HEK293 (cell line): ENCODE measurements at regions not wholly inside any gene's neighbourhood (a gene's known extent, or its start where the extent isn't known, plus 50 kb on each side); places are given as distances from the start of the nearest gene placed in this dataset.

Experiments used
- CTCF ChIP-seq: fragments of 450-650 bp; formaldehyde crosslinking; IDR thresholded peaks from 2 replicates; pipeline ENCODE4 v1.5.1; 2016; ENCODE audit warnings: missing biosample characterization, missing genetic modification characterization
- PBX3 ChIP-seq: sonication (generic); formaldehyde crosslinking; IDR thresholded peaks from 2 replicates; pipeline ENCODE4 v1.8.1; 2022; ENCODE audit warnings: mild to moderate bottlenecking, moderate library complexity, missing genetic modification reagents
- ZBTB7A ChIP-seq: fragments of 450-650 bp; formaldehyde crosslinking; IDR thresholded peaks from 2 replicates; pipeline ENCODE4 v1.5.1; 2016; ENCODE audit warnings: low read depth, missing biosample characterization, missing genetic modification characterization
- ZNF248 ChIP-seq: fragments of 450-650 bp; formaldehyde crosslinking; IDR thresholded peaks from 2 replicates; pipeline ENCODE4 v1.5.1; 2017; ENCODE audit warnings: missing biosample characterization, missing genetic modification characterization
- ZNF366 ChIP-seq: fragments of 450-650 bp; formaldehyde crosslinking; conservative IDR thresholded peaks from 2 replicates; pipeline ENCODE4 v1.5.1; 2016; ENCODE audit warnings: missing biosample characterization, missing genetic modification characterization
- ZNF473 ChIP-seq: fragments of 450-650 bp; formaldehyde crosslinking; IDR thresholded peaks from 2 replicates; pipeline ENCODE4 v1.5.1; 2017; ENCODE audit warnings: missing biosample characterization, missing genetic modification characterization
- ZNF624 ChIP-seq: fragments of 450-650 bp; formaldehyde crosslinking; IDR thresholded peaks from 2 replicates; pipeline ENCODE4 v1.5.1; 2017; ENCODE audit warnings: missing biosample characterization, missing genetic modification characterization
- ZNF701 ChIP-seq: fragments of 450-650 bp; formaldehyde crosslinking; IDR thresholded peaks from 2 replicates; pipeline ENCODE4 v1.5.1; 2016; ENCODE audit warnings: missing biosample characterization, missing genetic modification characterization
- ZSCAN30 ChIP-seq: fragments of 450-650 bp; IDR thresholded peaks from 2 replicates; pipeline ENCODE4 v1.5.1; 2018; ENCODE audit warnings: missing biosample characterization, mild to moderate bottlenecking, missing genetic modification characterization, moderate library complexity
- TF ChIP-seq, protein P1 (sequence below): fragments of 450-650 bp; formaldehyde crosslinking; IDR thresholded peaks from 2 replicates; pipeline ENCODE4 v1.5.1; 2016; ENCODE audit warnings: missing biosample characterization, missing genetic modification characterization

- TF ChIP-seq CTCF (tag by site-specific recombination): no peak
- TF ChIP-seq PBX3 (CRISPR knock-in tag): no peak
- TF ChIP-seq ZSCAN30: no peak
- no peak for TF ChIP-seq ZBTB7A (tag by site-specific recombination)
- no peak for TF ChIP-seq ZNF624 (tag by site-specific recombination)
- TF ChIP-seq ZNF366 (tag by site-specific recombination): no peak
- TF ChIP-seq, protein P1, sequence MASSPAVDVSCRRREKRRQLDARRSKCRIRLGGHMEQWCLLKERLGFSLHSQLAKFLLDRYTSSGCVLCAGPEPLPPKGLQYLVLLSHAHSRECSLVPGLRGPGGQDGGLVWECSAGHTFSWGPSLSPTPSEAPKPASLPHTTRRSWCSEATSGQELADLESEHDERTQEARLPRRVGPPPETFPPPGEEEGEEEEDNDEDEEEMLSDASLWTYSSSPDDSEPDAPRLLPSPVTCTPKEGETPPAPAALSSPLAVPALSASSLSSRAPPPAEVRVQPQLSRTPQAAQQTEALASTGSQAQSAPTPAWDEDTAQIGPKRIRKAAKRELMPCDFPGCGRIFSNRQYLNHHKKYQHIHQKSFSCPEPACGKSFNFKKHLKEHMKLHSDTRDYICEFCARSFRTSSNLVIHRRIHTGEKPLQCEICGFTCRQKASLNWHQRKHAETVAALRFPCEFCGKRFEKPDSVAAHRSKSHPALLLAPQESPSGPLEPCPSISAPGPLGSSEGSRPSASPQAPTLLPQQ (tag by site-specific recombination): no peak
- TF ChIP-seq ZNF701: no peak
- no peak for TF ChIP-seq ZNF473
- no peak for TF ChIP-seq ZNF248 (tag by site-specific recombination)
Observed at GRCh38 chr12:46531804-46532203, 159.2 kb upstream of the SLC38A2 start.
